ENCODE measurements at regions not wholly inside any gene's neighbourhood (a gene's known extent, or its start where the extent isn't known, plus 50 kb on each side); places are given as distances from the start of the nearest gene placed in this dataset.

GRCh38 chr5:164950927-164951326 is 1445.5 kb downstream of the MAT2B start:
- TF ChIP-seq CTCF (IDR thresholded peaks at IDR 0.05 in 4 of 5, conservative IDR thresholded peaks at IDR 0.05 in 1 of 5) (no peak), POLR2A (IDR thresholded peaks at IDR 0.05) (no peak)

Measured in gastrocnemius medialis (tissue), 4 donors.